ENCODE measurements at regions not wholly inside any gene's neighbourhood (a gene's known extent, or its start where the extent isn't known, plus 50 kb on each side); places are given as distances from the start of the nearest gene placed in this dataset.

DNA sequence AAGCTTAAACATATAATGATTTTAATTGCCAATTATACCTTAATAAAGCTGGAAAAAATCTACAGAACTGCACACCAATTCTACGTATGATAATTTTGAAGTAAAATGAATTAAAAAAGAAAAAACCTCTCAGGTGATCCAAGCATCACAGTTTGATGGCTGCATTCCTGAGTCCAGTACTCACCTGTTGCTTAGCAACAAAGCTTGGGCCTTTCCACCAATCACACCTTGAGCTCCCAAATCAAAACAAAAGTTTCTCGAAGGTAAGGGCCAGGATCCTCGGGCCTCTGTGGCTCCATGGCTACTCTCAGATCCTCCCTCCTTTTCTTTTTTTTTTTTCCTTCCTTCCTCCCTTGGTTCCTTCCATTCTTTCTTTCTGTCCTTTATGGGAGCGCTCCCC, 137.2 kb upstream of the PCBD1 start:
- DNase-seq, result no peak

DNA sequence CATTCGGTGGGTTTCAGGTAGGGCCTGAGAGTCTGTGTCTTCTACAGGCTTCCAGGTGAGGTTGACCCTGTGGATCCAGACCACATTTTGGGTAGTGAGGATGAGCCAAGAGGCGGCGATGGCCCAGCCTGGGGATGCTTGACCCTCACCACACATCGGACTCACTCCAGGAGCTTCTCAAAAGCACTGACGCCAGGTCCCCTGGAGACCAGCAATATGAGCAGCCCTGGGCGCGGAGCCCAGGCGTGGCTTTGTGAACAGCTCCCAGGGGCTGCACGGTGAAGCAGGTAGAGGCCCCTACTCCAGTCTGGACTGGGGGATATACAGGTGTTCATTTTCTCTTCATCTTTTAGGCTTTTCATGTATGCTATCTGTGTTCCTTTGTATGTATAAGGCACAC, 139.7 kb upstream of the PCBD1 start:
- DNase-seq, result no peak

DNA sequence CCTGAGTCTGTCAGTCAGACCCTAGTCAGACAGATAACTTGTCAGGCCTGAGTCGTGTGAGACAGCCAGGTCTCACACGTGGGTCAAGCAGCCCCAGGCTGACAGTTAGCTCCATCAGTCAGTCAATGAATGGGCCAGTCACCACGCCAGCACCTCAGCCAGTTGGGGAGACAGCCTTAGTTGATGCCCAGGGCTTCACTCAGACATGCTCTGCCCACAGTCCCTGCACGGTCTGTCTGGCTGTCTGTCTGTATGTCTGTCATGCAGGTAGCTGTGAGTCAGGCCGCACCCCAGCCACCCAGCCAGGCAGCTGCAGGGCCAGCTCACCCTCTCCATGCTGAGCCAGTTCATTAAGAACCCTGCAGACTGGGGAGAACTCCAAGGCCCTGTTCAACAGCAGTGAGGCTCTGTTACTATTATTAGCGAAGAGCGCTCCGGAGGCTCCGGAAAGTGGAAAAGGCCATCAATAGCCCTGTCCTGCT, 141.1 kb upstream of the PCBD1 start:
- DNase-seq, result no peak

DNA sequence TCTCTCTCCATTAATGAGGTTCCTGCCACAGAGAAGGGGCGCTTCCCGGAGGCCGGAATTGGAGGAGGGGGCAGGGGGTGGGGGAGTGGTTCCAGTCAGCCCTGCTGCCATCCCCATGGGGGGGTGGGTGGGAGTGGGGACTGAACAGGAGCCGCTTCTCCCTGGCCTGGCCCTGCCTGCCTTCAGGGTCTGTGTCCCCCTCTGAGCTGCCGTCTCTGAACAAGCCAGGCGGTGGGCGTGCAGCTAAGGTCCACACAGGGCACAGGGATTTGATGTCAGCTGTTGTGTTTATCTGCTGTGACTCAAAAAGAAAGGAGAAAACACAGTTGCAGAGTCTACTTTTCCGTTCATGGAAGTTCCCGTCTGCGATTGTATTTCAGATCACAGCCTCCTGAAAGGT, 141.5 kb upstream of the PCBD1 start:
- no peak for DNase-seq

DNA sequence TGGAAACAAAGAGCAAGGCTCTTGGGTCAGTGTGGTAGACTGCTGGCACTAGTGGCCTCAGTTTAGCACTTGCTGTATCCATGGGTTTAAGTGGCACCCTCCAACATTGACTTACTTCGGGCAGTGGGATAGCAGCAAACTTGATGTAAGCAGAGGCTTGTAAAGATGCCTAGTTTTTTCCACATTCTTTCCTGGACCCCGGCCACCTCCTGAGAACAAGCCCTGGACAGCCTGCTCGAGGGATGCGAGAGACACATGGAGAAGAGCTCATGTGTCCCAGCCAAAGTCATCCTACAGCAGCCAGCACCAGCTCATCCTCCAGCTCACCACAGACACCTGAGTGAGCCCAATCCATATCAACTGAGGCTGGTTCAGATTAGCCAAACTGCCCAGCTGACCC, 142.7 kb upstream of the PCBD1 start:
- no peak for DNase-seq

DNA sequence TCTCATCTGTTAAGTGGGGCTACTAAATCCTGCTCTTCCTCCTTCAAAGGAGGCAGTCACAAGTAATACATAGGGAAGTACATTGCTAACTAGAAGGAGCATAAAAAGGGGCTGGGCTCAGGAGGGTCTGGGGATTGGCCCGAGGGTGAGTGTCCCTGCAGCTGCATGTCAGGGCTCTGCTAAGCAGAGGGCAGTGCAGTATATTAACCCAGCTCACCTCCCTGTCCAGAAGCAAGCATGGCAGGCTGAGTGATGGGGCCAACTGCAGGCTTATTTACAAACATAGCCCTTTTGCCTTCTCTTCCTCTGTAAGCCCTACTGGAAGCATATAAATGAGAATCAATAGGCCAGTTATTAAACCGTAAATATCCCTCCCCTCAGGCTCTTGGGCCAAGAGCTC, 143.2 kb upstream of the PCBD1 start:
- DNase-seq, result no peak

DNA sequence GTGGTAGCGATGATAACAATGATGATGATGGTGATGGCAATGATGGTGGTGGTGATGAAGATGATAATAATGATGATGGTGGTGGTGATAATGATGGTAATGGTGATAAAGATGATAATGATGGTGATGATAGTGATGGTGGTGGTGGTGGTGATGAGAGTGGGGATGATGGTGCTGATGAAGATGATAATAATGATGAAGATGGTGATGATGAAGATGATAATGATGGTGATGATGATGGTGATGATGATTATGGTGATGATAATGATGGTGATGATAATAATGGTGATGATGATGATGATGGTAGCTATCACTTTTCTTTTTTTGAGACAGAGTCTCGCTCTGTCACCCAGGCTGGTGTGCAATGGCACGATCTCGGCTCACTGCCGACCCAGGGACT, 144.5 kb upstream of the PCBD1 start:
- no peak for DNase-seq

DNA sequence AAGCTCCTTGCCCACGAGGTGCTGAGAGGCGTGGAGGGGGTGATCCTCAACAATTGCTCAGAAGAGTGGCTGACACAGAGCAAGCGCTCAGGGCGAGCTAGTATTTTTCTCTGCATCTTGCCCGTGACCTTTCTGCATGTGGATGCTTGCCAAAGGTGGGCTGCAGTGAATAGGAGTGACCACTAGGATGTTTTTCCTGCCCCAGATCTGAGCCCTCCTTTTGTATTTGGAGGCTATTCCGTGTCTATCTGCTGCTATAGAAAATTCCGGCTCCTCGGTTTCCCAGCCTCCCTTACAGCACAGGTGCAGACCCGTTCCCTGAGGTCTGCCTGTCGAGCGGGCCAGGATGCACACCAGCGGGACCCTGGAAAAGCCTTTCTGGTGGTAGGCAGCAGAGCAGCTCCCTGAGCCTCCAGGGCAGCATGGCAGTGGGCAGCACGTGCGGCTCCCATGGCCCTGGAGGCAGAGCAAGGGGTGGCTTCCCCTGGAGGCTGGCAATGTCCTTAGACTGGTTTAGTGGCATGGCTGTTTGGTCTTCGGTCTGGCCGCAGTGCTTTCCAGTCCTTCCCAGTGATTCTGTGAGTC, 145.1 kb upstream of the PCBD1 start:
- no peak for DNase-seq

DNA sequence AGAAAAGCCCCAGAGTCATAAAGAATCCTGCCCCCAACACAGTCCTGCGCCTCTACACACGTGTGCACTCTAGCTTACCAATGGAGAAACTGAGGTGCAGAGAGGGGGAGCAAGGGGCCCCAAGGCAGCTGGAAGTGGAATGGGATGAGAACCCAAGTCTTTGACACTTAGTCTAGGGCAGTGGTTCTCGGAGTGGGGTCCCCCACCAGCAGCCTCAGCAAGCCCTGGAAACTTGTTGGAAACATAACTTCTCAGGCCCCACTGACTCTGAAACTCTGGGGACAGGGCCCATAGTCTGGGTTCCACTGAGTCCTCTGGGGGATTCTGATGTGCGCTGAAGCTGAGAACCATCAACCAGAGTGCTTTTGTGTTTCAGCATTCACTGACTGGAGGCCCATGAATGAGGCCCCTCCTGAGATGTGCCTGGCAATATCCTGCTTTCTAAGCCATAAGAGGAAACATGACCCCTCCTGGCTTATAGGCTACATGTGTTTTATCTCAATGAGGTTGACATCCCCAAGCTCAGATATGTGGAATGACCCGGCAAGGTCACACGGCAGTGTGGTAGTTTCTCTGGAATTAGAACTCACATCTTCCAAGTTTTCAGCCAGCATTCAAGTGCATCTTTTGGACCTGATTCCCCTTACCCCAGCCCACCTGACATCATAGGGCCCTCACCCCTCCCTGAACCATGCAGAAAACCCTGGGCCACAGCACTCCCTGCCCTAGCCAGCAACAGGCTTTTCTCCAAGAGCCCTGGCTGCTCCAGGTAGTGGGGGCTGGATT, 147.3 kb upstream of the PCBD1 start:
- no peak for DNase-seq

DNA sequence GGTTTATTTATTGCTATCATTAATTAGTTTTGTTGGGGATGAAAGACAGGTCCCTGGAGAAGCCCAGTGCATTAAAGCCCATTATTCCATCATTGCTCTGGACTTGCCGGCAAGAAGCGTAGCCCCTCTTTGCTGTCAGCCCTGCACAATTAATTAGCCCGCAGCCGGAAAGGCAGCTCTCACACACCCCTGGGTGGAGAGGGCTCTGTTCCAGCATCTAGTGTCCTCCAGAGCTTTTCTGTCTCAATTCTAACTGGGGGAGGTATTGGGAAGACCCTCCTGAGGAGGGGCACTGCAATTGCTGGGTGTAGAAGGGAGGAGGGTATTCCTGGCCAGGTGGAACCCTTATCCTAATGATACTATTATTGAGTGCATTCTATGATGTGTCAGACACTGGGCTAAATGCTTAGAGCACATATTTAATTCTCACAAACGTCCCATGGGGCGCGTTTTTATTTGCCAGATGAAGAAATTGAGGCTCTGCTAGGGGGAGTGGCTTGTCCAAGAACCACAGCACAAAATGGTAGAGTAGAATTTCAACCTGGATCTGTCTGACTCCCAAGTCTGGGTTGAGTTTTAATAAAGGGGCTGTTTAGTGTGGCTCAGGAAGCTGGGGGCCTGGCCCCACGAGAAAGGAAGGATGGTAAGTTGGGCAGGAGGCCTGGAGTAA, 148.1 kb upstream of the PCBD1 start:
- no peak for DNase-seq

DNA sequence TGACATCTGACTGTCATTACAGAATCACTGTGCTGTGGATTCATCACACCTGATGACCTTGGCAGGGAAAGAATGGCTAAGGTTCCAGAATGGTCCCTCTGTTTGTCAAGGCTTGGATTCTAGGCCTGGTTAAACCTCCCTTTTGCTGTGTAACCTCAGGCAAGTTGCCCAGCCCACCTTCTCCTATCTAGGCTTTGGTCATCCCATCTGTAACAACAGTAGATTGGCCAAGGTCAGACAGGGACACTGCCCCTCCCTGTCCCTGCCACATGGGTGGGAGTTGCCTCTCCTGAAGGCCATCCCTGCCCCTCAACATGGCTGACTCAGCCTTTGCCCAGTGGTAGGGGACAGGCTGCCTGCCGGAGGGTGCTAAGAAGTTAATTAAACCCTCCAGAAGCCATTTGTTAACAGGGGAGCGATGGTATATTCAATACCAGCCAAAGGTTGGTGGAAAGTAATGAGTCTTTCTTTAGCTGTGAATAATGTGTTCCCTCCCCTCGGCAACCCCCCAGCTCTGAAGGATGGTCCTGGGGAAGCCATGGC, 149.8 kb upstream of the PCBD1 start:
- peak; percentile 27 for DNase-seq

DNA sequence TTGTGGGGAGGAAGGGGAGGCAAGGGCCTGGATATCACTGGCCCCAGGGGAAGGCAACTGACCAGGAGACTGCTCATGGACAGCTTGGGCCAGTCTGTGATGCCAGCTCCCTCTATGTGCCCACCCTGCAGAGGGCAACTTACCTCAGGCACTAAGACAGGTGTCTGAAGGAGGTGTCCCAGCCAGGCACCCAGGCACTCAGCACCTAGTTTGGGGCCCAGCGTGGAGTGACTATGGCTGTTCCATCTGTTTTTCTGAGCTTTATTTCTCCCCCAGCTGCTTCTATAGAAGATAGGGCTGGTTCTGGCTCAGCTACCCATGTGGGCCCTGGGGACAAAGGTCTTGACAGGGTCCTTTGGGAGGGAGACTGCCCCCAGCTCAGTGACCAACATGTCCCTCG, 150.6 kb upstream of the PCBD1 start:
- DNase-seq, result no peak

DNA sequence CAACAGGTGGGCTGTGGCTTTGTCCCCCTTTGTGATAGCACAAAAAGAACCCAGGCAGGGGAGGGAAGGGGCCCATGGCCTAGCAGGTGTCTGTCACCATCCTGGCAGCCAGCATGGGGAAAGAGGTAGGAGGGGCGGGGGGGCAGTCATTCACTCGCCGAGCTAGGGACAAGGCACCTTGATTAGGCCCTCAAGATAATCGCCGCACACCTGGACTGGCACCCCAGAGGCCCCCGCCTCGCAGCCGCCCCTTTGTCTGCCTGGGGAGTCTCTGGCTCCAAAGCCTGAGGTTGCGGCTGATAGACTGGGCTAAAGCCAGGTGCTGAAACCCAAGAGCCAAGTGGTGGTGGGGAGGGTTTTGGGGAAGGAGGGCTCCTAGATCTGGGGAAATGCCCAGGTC, 151.2 kb upstream of the PCBD1 start:
- no peak for DNase-seq

DNA sequence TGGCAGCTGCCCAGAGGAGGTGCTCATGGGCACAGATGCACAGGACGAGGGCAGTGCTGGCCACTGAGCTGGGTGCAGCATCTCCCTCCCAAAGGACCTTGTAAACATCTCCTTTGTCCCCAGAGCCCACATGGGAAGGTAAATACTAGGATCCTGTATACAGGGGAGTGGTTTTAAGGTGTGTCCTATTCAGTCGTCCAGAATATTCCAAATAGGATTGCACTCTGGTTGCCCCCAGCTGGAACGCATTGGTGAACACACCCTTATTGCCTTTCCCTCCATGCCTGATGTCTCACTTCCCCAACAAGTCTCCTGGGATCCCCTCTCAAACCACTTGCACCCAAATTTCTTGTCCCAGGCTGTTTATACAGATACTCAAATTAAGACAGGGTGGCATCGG, 152.0 kb upstream of the PCBD1 start:
- no peak for DNase-seq

DNA sequence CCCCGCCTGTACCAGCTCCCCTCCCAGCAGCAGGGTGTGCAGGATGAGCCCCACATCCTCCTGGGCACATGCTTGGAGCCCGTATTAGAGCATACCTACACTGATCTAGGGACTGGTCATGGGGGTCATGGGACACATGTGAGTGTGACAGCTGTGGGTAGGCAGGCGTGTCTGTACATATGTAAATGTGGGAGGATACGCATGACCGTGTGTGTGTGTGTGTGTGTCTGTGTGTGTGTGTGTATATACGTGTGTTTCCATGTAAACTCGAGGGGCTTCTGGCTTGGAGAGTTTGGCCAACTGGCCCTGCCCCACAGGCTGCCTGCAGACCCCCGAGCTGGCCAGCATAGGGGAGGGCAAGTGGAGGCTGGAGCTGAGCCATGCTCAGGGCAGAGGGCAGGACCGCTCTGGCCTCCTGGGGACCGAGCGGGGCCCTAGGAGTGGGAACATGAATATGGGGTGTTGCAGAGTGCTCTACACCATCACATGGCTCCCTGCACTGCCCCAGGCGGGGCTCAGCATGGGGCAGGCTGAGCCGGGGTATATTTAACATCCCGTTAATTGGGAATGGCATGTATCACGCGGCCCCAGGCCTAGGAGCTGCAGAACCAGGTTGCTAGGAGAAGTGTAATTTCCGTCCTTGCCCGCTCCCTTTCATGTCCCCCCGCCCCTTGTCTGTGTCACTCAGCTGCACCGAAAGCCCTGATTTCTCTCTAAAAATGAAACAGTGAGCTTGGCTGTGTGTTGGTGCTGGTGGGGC, 152.7 kb upstream of the PCBD1 start:
- no peak for DNase-seq

DNA sequence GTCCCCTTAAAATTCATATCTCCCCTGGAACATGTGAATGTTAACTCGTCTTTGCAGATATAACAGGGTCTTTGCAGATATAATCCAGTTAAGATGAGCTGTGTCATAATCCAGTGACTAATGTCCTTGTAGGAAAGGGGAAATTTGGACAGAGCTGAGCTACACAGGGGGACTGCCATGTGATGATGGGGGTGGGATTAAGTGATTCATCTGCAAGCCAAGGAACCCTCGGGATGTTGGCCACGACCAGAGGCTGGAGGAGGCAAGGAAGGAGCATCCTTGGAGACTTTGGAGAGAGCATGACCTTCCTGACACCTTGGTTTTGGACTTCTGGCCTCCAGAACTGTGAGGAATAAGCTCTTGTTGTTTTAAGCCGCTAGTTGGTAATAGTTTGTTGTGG, 153.9 kb upstream of the PCBD1 start:
- no peak for DNase-seq

DNA sequence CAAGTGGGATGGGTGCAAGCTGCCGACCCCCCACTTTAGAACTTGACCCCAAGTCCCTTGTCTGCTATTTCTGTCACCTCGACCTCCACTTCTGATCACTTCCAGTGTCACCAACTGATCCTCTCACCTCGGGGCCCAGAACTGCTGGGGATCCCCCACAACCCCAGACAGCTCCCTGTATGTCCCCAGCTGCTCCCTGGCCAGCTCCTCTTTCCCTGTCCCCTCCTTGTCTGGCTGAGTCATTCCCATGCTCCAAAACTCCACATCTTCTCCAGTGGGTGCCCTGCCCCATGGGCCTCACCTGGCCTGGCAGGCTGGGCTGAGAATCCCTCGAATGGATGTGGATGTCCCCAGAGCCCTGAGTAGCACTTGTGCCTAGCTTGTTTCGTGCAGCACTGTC, 154.3 kb upstream of the PCBD1 start:
- DNase-seq, result no peak

DNA sequence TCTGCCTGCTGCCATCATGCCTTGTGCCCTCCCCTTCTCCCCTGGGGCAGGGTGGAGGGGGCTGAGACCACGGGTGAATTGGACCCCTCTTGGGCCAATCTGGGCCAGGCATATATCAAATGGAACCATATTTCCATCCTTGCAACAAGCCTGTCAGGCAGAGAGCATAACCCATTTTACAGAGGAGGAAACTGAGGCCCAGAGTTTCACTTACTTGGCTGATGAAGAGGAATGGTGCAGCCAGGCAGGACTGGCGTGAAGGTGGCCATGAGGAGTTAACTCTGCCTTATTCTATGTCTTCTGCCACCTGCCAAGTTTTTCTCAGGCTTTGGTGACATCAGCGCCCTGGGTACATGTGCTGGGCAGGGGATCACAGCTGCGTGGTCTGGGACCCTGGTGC, 155.5 kb upstream of the PCBD1 start:
- no peak for DNase-seq

DNA sequence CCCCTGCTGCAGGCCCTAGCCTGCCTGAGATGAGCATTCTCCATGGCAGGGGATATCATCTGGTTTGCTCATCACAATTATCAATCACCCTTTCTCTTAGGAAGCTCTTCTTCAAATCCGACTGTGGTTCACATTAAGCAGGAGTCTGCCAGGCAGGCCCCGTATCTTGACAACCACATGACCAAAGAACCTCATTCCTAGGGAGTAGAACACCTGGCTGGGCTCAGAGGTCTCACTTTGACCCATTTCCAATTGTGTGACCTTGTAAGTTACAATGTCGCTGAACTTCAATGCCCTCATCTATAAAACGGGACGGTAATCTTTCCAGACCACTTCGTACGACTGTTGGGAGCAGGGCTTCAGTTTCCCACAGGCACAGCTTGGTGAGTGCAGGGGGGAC, 156.4 kb upstream of the PCBD1 start:
- no peak for DNase-seq

DNA sequence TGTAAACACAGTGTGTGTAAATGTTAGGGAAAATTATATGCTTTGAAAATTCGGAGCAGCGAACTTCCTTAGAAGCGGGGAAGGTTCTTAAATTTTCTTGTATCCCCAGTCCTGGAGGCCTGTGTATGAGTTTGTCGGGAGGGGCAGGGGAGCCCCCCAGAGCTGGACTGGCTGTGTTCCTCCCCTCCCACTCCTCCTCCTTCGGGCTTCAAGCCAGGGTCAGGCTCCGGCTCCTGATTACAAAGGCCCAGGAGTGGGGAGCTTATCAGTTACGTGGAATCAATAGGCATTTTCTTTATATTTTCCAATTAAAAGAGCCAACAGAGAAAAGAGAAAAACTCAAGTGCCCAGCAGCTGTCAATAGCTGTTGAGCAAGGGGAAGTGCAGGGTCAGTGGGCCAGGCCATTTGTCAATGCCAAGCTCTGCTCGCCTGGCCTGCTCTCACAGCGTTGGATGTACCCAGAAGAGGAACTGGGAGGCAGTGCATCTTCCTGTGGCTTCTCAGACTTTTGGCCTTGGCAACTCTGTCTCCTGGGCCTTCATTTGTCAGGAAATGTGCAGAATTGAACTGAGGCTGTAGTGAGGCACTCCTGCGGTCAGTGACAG, 156.9 kb upstream of the PCBD1 start:
- DNase-seq, result peak; percentile 68

DNA sequence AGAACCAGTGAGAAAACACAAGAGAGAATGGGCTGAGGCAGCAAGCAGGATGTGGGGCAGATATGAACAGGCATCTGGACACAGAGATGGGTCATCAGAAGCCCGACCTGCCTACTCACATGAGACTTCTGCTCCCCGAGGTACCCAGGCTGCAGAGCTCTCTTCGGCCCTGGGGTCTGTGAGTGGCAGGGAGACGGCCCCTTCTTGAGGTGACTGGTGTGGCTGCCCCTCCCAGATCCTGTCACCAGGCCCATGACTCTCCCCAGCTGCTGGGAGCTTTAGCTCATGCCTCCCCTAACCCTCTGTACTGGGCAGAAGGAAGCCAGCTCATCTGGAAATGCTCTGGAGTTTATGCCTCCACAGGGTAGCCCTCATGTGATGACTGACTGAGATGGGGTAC, 157.6 kb upstream of the PCBD1 start:
- no peak for DNase-seq

DNA sequence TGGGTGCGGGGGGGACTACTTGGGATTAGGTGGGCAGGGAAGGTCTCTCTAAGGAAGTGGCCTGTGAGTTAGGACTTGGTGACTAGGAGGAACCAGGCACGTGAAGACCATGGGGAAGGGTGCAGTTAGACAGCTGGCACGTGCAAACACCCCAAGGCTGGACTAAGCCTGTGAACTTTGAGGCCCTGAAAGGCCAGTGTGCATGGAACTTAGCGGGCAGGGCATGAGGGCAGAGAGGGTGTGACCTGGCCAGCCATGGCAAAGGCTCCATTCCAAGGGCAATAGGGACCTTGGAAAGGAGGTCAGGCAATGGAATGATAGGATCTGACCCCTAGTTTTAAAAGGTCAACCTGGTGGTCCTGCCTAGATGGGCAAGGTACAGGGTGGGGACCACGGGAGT, 158.4 kb upstream of the PCBD1 start:
- no peak for DNase-seq
